Dedifferentiated amniotic fluid mesenchymal stem cell (primary cell): ENCODE measurements at regions not wholly inside any gene's neighbourhood (a gene's known extent, or its start where the extent isn't known, plus 50 kb on each side); places are given as distances from the start of the nearest gene placed in this dataset.
"Not testable (repeated sequence)": the region's sequence is repeated elsewhere in the genome, so short reads cannot be mapped to it uniquely, and the experiment has no call there.

ENCODE experiments used
- DNase-seq: peaks from one replicate; pipeline ENCODE4 v3.0.0-alpha.2; 2016; ENCODE audit errors: extremely low spot score

DNA sequence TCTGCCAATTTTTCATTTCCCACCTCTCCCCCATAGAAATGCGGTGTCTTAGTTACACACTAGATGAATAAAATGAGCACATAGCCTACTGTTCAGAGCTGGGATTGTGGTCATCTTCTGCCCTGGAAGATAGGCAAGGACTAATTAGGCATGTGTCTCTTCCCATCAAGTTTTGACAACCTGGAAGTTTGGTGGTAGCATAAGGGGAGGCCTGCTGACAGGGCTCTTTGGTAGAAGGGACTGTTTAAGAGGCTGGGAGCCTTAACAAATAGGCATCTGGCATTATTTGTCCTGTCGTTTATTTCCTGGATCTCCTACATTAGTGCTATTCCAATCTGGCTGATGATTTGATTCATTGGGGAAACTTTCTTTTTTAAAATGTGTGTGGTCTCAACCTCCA is 512.3 kb downstream of the ZNF385D start:
- no peak for DNase-seq

DNA sequence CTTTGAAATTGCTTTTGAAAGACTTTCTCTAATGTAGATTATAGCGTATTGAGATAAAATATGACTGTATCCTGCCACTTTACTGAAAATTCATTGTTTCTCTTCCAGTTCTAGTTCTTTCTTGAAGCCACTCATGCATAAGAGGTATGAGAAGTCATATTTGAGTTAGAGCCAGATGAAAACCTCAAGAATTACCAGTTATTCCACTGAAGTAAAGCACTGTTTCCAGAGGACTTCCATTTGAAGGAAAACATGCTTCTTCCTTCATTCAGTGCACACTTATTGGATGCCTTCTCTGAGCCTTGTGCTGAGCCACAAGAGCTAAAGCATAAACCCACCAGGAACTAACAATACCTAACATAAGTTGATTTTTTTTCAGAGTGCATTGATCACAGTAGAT is 513.4 kb downstream of the ZNF385D start:
- DNase-seq, result peak; percentile 54

DNA sequence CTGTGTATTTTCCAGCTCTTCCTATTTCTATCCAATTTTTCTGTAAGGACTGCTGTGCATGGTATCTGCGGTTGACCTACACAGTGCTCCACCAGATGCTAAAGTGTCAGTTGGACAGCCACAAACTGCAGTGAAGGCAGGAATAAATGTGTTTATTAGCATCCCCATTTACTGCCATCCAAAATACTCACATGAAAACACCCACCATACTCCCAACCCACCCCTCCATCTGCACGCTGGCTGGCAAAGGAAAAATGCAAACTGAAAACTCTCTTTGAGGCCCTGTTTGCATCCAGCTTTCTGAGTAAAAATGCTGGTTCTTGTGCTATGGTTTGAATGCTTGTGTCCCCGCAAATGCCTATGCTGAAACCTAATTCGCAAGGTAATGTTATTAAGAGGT is 515.5 kb downstream of the ZNF385D start:
- DNase-seq, result no peak

DNA sequence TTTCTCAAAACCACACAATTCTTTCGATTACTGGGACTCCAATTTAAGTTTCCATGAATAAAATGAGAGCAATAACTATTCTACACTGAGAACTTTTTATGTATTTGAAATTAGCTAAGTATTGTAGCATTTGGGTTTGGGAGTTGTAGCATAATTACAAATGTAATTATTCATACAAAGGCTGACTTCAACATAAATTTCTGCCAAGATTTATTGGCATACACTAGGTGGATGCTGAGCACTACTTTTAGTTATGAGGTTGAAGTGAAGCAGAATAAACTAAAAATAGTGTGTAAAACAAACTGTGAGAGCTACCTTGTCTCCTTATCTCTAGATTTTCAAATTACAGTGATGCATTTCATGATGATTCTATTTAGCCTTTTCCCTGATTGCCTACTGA is 516.1 kb downstream of the ZNF385D start:
- DNase-seq, result no peak

DNA sequence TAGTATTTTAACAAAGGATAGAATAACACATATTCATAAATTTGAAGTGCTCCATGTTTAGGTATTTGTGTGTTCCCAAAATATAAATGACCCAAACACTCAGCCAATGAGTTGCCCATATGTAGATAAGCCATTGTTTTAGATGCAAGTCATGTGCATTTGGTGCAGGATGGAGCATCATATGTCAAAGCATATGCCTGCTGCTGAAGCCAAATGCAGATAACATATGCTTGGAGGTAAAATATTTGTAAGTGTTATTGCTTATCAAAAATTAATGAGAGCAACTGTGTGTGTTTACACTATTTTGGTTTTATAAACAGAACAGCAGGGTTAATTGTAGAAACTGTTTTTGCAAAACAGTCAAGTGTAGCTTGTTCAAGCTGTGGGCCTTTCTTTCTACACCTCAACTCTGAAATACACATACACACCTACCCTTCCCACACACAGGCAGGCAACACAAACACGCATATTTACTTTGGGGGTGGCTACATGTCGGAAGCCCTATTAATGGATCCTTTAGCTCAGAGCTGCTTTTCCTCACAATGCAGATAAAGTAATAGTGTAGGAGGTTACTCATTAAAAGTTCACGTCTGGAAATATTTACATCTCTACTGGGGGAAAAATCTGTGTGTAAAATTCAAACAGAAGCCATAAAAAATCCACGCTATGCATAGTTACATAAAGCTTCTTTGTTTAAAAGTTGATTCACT is 521.4 kb downstream of the ZNF385D start:
- DNase-seq, result no peak

DNA sequence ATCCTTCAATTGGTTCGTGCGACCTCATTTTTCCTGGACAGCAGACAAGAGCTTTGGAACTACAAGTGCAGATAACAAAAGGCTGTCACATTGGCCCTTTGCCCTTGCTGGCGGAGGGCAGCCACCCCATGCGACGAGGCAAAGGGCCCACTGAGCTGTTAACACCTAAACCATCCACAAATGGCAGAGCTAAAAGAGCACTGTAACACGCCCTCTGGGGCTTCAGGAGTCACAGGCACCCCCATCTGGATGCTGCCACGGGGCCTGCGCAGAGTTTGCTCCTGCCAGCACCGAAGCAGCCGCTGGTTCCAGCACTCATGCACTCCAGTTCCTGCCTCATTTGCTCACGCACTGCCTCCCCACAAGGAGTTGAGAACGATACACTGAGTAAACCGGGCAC is 524.9 kb downstream of the ZNF385D start:
- DNase-seq, result no peak

DNA sequence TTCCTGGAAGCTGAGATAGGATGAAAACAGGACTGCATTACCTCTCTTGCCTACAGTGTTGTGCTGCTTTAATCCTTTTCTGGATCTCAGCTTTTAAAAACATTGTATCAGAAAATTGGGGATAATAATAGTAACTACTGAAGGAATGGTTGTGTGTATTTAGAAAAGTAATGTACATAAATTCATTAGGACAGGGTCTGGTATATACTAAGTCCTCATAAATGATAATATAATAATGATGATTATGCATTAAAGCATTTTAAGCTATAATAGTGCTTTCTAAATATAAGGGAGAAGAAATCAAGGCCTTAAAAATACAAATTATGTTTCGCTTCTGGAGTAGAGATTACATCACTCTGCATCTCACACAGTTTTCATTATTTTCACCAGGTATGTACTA is 530.1 kb downstream of the ZNF385D start:
- DNase-seq, result no peak

DNA sequence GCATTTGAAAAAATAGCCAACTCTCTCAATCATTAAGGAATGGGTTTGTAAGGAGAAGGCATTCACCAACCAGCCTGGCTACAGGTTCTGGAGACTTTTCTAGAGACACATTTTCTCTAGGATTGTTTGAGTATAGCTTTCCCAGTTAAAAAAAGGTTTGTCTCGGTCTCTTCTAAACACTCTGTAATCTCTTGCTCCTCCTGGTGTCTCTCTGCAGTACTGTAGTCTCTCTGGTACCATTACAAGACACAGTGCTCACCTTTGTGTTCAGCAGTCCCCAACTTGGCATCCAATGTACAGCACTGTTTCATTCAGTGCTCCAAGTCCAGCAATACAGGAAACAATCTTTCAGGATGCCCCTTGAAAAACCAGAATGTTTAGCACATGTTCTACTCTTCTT is 534.4 kb downstream of the ZNF385D start:
- DNase-seq, result no peak

DNA sequence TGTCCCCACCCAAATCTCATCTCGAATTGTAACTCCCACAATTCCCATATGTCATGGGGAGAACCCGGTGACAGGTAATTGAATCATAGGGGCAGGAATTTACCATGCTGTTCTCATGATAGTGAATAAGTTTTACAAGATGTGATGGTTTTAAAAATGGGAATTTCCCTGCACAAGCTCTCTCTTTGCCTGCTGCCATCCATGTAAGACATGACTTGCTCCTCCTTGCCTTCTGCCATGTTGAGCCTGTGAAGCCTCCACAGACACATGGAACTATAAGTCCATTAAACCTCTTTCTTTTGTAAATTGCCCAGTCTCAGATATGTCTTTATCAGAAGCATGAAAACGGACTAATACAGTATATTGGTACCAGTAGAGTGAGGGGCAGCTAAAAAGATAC is 546.9 kb downstream of the ZNF385D start:
- DNase-seq, result not testable (repeated sequence)

DNA sequence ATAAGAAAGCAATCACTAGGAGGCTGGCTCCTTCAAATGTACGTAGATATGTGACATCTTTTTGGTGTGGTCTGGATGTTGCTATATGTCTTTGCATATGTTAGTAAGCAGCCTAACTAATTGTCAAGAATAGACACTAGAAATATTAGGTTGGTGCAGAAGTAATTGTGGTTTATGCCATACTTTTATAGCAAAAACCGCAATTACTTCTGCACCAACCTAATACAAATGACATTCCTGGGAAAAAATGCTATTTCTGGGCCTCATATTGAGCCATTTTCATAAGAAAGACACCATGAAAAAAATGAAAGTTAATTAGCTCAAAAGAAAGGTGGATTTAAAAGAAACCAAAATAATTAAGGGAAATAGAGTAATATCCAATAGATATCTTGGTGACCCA is 555.8 kb downstream of the ZNF385D start:
- no peak for DNase-seq

DNA sequence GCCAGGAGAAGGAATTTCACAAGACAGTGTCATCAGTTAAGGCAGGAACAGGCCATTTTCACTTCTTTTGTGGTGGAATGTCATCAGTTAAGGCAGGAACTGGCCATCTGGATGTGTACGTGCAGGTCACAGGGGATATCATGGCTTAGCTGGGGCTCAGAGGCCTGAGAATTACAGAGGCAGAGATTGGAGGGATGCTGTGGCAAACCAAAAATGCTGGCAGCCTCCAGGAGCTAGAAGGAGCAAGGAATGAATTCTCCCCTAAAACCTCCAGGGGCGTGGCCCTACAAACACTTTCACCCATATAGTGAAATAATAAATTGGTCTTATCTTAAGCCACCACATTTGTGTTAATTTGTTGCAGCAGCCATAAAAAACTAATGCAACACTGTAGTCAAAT is 557.0 kb downstream of the ZNF385D start:
- not testable (repeated sequence) for DNase-seq

DNA sequence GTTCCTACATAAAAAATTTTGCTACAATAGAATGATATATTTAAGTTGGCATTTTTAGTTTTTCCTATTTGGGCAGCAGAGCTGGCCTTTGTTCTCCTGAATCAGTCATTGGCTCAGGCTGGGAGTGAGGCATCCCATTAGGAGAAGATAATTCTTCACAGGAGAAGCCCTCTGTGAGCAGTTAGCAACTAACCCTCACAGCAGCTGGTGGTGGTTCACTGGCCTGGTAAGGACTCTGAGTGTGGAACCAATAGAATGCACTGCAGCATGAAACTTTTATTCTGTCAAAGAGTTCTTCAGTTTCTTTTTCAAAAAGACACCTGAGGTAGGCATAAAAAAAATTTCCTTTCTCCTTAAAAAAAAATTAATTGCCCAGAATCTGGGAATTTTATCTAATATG is 562.6 kb downstream of the ZNF385D start:
- DNase-seq, result no peak

DNA sequence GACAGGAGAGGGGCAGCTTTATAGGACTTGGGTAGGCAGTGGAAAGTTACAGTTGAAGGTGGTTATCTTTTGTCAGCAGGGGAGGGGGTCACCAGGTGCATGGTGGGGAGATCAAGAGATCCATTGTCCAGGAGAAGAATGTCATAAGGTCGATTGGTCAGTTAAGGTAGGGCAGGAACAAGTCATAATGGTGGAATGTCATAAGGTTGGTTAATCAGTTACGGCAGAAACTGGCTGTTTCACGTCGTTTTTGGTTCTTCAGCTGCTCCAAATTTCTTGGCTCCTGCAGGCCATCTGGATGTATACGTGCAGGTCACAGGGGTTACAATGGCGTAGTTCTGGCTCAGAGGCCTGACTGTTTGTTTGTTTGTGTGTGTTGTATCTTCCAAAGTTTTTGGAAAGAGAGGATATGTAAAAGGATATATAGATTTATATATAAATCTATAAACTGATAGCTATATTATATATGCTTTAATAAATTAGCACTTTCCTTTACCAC is 565.1 kb downstream of the ZNF385D start:
- no peak for DNase-seq

DNA sequence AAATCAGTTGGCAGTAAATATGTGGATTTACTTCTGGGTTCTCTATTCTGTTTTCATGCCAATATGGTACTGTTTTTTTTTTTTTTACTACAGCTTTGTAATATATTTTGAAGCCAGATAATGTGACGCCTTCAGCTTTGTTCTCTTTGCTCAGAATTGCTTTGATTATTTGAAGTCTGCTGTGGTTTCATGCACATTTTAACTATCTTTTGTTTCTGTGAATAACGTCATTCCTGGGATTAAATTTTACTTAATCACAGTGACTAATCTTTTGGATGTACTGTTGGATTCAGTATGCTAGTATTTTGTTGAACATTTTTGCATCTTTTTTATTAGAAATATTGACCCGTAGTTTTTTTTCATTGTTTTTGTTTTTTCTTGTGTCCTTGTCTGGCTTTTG is 576.5 kb downstream of the ZNF385D start:
- DNase-seq, result no peak

DNA sequence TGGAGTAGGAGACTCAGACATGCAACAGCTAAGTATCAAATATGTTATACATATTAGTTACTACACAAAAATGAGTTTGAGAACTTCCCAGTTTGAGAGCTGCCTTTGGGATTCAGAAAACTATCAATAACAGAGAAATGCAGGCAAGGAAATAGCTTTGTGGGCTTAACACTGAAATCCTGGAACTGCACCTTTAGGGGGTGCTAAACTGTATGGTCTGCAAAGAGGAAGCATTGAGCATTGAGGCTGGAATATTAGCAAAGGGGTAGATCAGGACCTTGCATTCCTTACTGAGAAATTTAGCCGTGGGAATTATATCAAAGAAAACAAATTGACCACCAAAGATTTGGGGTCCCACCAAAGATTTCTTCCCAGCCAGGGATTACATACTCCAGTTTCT is 580.0 kb downstream of the ZNF385D start:
- DNase-seq, result no peak

DNA sequence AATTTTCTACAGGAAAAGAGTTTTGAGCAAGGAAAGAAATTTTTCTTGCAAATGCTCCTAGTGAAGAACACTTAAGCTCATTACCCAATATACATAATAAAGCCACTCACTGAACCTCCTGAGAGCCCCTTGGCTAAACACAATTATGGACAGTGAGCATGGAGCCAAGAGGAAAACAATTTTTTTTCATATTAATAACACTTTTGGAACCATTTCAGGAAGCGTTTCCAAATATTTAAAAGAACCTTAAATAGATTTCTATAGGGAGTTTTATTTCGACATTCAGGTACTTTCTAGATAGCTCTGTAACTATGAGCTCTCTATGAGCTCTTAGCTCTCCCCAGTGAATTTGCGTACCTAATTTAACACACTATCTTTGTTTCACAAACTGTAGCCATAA is 581.1 kb downstream of the ZNF385D start:
- no peak for DNase-seq

DNA sequence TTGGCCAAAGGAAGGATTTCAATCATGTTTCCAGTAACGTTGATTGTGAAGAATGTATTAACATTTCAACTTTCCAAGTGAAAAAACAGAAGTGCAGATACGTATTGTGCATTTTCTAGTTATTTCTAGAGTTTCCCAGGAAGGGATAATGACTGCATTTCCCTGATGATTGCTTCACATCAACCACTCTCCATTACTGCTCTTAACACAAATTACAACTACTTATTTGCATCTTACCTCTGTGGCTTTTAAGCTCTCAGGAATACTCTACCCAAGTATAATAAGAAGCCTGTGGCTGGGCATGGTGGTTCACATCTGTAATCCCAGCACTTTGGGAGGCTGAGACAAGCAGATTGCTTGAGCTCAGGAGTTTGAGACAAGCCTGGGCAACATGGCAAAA is 582.5 kb downstream of the ZNF385D start:
- DNase-seq, result no peak

DNA sequence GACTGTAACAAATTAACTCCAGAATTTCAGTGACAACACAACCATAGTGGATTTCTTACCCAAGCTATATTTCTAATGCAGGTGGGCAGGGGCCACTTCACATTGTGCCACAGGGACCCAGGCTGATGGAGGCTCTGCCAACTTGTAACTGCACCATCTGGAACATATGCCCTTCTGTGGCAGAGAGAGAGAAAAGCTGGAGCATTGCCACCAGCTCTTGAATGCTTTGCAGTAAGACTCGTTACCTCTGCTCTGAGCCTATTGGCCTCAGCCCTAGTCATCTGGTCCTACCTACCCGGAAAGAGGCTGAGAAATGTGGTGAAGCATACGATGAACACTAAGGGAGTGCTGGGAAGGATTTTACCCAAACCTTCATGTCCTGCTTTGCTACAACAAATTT is 587.1 kb downstream of the ZNF385D start:
- DNase-seq, result no peak

DNA sequence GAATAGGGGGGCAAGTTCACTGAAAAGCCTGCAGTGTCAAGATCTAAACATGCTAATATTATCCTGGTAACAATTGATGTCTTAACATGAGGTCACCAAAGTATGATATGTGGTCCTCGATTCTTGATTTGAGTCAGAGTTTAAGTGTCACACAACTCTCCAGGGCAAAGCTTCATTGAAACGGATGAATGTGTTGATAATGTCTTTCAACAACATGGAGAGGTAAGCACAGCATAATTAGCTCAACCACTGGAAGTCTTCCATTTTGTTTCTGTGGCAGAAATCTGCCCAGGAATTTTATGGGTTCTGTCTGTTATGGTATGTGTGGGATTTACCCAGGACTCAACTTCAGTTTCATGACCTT is 591.5 kb downstream of the ZNF385D start:
- no peak for DNase-seq

DNA sequence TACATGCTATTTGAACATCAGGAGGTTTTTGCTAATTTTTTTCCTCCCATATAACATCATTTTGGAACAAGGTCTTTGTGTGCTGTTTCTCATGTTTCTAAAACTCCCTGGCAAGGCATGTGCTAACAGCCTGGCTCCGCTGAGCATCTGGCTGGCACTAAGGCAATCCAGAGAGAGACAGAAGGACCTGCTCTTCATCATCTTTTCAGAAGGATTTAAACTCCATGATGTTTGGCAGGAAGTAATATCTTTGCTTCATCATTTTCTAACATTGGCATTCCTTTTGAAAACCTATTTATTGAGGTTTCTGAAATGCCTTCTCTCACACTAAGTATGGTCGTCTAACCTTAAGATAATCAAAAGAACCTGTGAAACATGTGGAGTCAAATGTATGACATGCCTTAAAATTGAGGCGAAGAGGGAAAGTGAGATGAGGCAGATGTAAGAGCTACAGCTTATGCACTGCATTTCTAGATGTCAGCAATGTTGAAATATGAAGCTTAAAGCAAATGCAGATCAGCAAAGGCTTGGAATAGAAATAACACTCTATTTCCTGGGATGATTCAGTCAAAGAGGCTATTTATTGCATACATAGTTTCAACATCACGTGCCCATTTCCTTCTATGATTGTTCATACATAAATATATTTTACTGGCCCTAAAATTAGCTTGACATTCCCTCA is 592.0 kb downstream of the ZNF385D start:
- DNase-seq, result peak; percentile 72

DNA sequence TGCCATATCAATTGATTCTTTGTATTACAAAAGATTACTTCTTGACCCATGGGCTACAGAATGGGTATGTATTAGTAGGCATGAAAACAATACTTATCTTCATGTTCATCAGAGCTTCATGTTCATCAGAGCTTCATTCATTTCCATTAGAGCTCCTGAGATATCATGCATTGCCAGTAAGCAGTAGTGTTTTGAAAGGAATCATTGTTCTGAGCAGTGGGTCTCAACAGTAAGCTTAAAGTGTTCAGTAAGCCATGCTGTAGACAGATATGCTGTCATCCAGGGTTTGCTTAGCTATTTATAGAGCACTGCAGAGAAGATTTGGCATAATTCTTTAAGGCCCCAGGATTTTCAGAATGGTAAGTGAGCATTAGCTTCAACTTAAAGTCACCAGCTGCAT is 596.1 kb downstream of the ZNF385D start:
- no peak for DNase-seq

DNA sequence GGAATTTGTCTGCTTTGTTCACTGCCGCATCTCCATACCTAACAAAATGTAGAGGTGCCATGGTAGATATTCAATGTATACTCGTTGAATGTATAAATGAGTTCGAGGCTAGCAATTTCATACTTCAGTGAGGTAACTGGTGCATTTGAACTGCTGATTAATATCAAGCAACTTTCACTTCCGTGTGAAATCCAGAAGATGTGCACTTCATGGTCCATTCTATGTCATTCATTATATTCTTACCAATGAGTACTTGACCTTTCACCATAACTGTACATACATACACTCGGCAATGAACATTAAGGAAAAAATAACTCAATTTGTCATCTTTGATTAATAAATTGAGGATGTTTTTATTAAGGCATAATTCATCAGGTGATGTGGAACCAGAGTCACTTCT is 598.5 kb downstream of the ZNF385D start:
- no peak for DNase-seq

DNA sequence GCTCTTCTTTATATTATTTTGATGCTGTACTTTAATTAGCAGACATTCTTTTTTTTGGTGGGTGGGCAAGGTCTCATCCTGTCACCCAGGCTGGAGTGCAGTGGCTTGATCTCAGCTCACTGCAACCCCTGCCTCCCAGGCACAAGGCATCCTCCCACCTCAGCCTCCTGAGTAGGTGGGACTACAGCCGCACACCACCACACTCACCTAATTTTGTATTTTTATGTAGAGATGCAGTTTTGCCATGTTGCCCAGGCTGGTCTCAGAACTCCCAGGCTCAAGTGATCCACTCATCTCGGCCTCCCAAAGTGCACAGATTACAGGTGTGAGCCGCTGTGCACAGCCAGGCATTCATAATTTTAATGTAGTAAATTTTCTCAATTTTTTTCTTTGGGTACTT is 608.1 kb downstream of the ZNF385D start:
- DNase-seq, result no peak

DNA sequence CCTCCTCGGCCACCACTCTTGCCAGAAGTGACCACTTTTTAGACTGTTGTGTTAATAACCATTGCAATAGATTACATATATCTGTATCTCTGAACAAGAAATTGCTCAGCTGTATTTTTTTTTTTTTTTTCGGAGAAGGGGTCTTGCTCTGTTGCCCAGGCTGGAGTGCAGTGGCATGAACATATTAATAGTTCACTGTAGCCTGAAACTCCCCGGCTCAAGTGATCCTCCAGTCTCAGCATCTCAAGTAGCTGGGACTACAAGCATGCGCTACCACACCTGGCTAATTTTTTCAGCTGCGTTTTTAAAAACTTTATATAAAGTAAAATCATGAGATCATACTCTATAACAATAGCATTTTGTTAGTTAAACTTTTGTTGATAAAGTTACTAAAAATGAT is 609.0 kb downstream of the ZNF385D start:
- no peak for DNase-seq
